SK-N-SH (cell line): ENCODE measurements at regions not wholly inside any gene's neighbourhood (a gene's known extent, or its start where the extent isn't known, plus 50 kb on each side); places are given as distances from the start of the nearest gene placed in this dataset.

ENCODE experiments used
- CTCF ChIA-PET: fragments of 300-600, 350-600 bp; formaldehyde crosslinking; extraction: SDS; loops from one replicate; lab custom pipeline; 2021; lab: Yijun Ruan, JAX
- POLR2A ChIA-PET: fragments of 350-600 bp; sonication (Branson Sonifier 250); formaldehyde crosslinking; extraction: SDS; loops from one replicate; lab custom pipeline; 2020; ENCODE audit warnings: antibody characterized with exemption, inconsistent platforms; lab: Yijun Ruan, JAX
- DNase-seq: peaks from one replicate; pipeline ENCODE4 v3.0.0; 2012
- H2AFZ ChIP-seq: fragments of 200-600 bp; sonication (generic); 2 replicates; pipeline ENCODE4 v1.8.1; 2016; ENCODE audit warnings: antibody characterized with exemption, mild to moderate bottlenecking, low read depth
- H3F3A ChIP-seq: fragments of 200-600 bp; sonication (generic); replicated peaks from 2 replicates; pipeline ENCODE3; 2016; ENCODE audit warnings: antibody characterized with exemption, mild to moderate bottlenecking; ENCODE audit not compliant: insufficient read depth
- H3K27ac ChIP-seq, 2 experiments: fragments of 200-500 bp in 1 of 2; fragments of 200-600 bp in 1 of 2; sonication (Bioruptor generic) in 1 of 2; sonication (generic), shearing (Covaris generic) in 1 of 2; 2 replicates each; pipeline versions ENCODE4 v1.5.1 to v1.6.1; 2014 to 2016; ENCODE audit warnings: low read depth in 2 of 2, inconsistent platforms in 1 of 2, low read length in 1 of 2, mild to moderate bottlenecking in 1 of 2, mixed read lengths in 1 of 2
- H3K27me3 ChIP-seq: fragments of 200-600 bp; sonication (generic), shearing (Covaris generic); 2 replicates; pipeline ENCODE4 v1.6.1; 2016; ENCODE audit warnings: mixed run types; ENCODE audit not compliant: insufficient read depth
- H3K36me3 ChIP-seq, 2 experiments: fragments of 200-500 bp in 1 of 2; fragments of 200-600 bp in 1 of 2; sonication (Bioruptor generic) in 1 of 2; sonication (generic) in 1 of 2; replicated peaks in 1 of 2; 2 replicates each; pipeline versions ENCODE3 to v1.5.1; 2014 to 2016; ENCODE audit warnings: low read length in 1 of 2, mild to moderate bottlenecking in 1 of 2; ENCODE audit not compliant: insufficient read depth in 2 of 2, control insufficient read depth in 1 of 2
- H3K4me1 ChIP-seq, 2 experiments: fragments of 200-500 bp in 1 of 2; fragments of 200-600 bp in 1 of 2; sonication (Bioruptor generic) in 1 of 2; sonication (generic), shearing (Covaris generic) in 1 of 2; 2 replicates each; pipeline versions ENCODE4 v1.5.1 to v1.6.1; 2014 to 2016; ENCODE audit warnings: low read depth in 1 of 2, low read length in 1 of 2, mixed run types in 1 of 2; ENCODE audit not compliant: insufficient read depth in 2 of 2, control insufficient read depth in 1 of 2
- H3K4me2 ChIP-seq: fragments of 200-600 bp; sonication (generic), shearing (Covaris generic); 2 replicates; pipeline ENCODE4 v1.6.1; 2017; ENCODE audit warnings: mixed run types
- H3K4me3 ChIP-seq, 2 experiments: fragments of 200-500 bp in 1 of 2; fragments of 200-600 bp in 1 of 2; sonication (Bioruptor generic) in 1 of 2; sonication (generic), shearing (Covaris generic) in 1 of 2; 2 replicates each; pipeline versions ENCODE4 v1.5.1 to v1.8.1; 2014 to 2016; ENCODE audit warnings: low read depth in 2 of 2, inconsistent platforms in 1 of 2, low read length in 1 of 2, mild to moderate bottlenecking in 1 of 2, mixed read lengths in 1 of 2, moderate library complexity in 1 of 2
- H3K79me2 ChIP-seq: fragments of 200-600 bp; sonication (generic); 2 replicates; pipeline ENCODE4 v1.8.1; 2017; ENCODE audit warnings: mild to moderate bottlenecking; ENCODE audit not compliant: insufficient read depth
- H3K9ac ChIP-seq: fragments of 200-600 bp; sonication (generic); 2 replicates; pipeline ENCODE4 v1.6.1; 2017; ENCODE audit warnings: mixed run types
- H3K9me2 ChIP-seq: fragments of 200-600 bp; sonication (generic); 2 replicates; pipeline ENCODE4 v1.6.1; 2017; ENCODE audit warnings: mixed run types
- H3K9me3 ChIP-seq: fragments of 200-600 bp; sonication (generic); 2 replicates; pipeline ENCODE4 v1.6.1; 2017; ENCODE audit warnings: mixed run types, mild to moderate bottlenecking, moderate library complexity
- H4K20me1 ChIP-seq: fragments of 200-600 bp; sonication (generic); 2 replicates; pipeline ENCODE4 v1.6.1; 2017; ENCODE audit warnings: mild to moderate bottlenecking, mixed run types; ENCODE audit not compliant: insufficient read depth
- CHD2 ChIP-seq: fragments of 150-350 bp; IDR thresholded peaks from 2 replicates; pipeline ENCODE4 v1.6.1; 2018; ENCODE audit warnings: low read length; ENCODE audit not compliant: partially characterized antibody
- EP300 ChIP-seq, 2 experiments: IDR thresholded peaks; 2 replicates each; pipeline versions ENCODE4 v1.4.0 to v1.6.1; 2012; ENCODE audit warnings: borderline replicate concordance in 1 of 2, low read depth in 1 of 2, low read length in 1 of 2
- EZH2phosphoT487 ChIP-seq: fragments of 200-600 bp; sonication (generic); IDR thresholded peaks from 2 replicates; pipeline ENCODE4 v1.6.1; 2017; ENCODE audit warnings: low read depth, mixed run types, mild to moderate bottlenecking, antibody characterized with exemption, moderate library complexity, borderline replicate concordance
- FOXJ3 ChIP-seq: sonication (generic); formaldehyde crosslinking; IDR thresholded peaks from 2 replicates; pipeline ENCODE4 v1.5.1; 2020; ENCODE audit warnings: mild to moderate bottlenecking, missing genetic modification reagents
- FOXM1 ChIP-seq: IDR thresholded peaks from 2 replicates; pipeline ENCODE4 v1.4.0; 2012; ENCODE audit warnings: low read depth, mild to moderate bottlenecking
- GABPA ChIP-seq: IDR thresholded peaks from 2 replicates; pipeline ENCODE4 v1.4.0; 2012; ENCODE audit warnings: low read depth, mild to moderate bottlenecking
- GATA2 ChIP-seq: sonication (generic); formaldehyde crosslinking; IDR thresholded peaks from 2 replicates; pipeline ENCODE4 v1.5.0; 2020; ENCODE audit warnings: mild to moderate bottlenecking, missing genetic modification reagents
- MEF2A ChIP-seq: IDR thresholded peaks from 2 replicates; pipeline ENCODE4 v1.4.0; 2012; ENCODE audit warnings: low read depth, borderline replicate concordance
- MXI1 ChIP-seq: IDR thresholded peaks from 2 replicates; pipeline ENCODE4 v1.6.1; 2012; ENCODE audit warnings: mild to moderate bottlenecking, low read depth, low read length, improper control_type of control experiment
- NRF1 ChIP-seq: IDR thresholded peaks from 2 replicates; pipeline ENCODE4 v1.6.1; 2012; ENCODE audit warnings: low read depth, mild to moderate bottlenecking, low read length
- RCOR1 ChIP-seq: fragments of 150-350 bp; IDR thresholded peaks from 2 replicates; pipeline ENCODE4 v1.6.1; 2017; ENCODE audit warnings: antibody characterized with exemption, low read length
- RFX5 ChIP-seq: IDR thresholded peaks from 2 replicates; pipeline ENCODE4 v1.6.1; 2012; ENCODE audit warnings: mild to moderate bottlenecking, improper control_type of control experiment, low read length
- TCF12 ChIP-seq: IDR thresholded peaks from 2 replicates; pipeline ENCODE4 v1.4.0; 2012
- TEAD4 ChIP-seq: IDR thresholded peaks from 2 replicates; pipeline ENCODE4 v1.4.0; 2012; ENCODE audit warnings: mild to moderate bottlenecking, borderline replicate concordance; ENCODE audit not compliant: insufficient read depth
- WGBS: methylation state at CpG from one replicate; pipeline ENCODE4 v1.1.6; 2017; ENCODE audit warnings: low lambda C conversion rate; 5-methylcytosine and 5-hydroxymethylcytosine counted together
- TF ChIP-seq, protein P1 (sequence below): fragments of 150-350 bp; IDR thresholded peaks from 2 replicates; pipeline ENCODE4 v1.6.1; 2017; ENCODE audit warnings: antibody characterized with exemption, low read length, low read depth, borderline replicate concordance
- TF ChIP-seq, protein P2 (sequence below): IDR thresholded peaks from 2 replicates; pipeline ENCODE4 v1.4.0; 2012; ENCODE audit warnings: low read depth, borderline replicate concordance
- TF ChIP-seq, protein P3 (sequence below): IDR thresholded peaks from 2 replicates; pipeline ENCODE4 v1.4.0; 2012; ENCODE audit warnings: low read depth
- TF ChIP-seq, protein P4 (sequence below): fragments of 200-600 bp; sonication (generic); IDR thresholded peaks from 2 replicates; pipeline ENCODE4 v1.6.1; 2017; ENCODE audit warnings: antibody characterized with exemption, mild to moderate bottlenecking, moderate library complexity

DNA sequence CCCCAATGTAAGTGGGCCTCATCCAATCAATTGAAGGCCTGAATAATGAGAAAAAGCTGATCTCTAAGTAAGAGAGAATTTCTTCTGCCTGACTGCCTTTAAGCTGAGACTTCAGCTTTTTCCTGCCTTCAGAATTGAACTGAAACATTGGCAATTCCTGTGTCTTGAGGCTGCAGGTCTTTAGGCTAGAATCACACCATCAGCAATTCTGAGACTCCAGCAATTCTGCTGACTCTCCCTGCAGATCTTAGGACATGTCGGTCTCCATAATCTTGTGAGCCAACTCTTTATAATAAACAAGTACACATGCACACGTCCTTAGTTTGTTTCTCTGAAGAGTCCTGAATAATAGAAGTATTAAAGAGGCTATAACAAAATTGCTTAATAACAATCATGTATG lies 209.1 kb downstream of the FSIP2 start:
- no peak for TF ChIP-seq CHD2
- TF ChIP-seq TEAD4, result no peak
- TF ChIP-seq, protein P1, sequence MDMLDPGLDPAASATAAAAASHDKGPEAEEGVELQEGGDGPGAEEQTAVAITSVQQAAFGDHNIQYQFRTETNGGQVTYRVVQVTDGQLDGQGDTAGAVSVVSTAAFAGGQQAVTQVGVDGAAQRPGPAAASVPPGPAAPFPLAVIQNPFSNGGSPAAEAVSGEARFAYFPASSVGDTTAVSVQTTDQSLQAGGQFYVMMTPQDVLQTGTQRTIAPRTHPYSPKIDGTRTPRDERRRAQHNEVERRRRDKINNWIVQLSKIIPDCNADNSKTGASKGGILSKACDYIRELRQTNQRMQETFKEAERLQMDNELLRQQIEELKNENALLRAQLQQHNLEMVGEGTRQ, result no peak
- TF ChIP-seq, protein P2, sequence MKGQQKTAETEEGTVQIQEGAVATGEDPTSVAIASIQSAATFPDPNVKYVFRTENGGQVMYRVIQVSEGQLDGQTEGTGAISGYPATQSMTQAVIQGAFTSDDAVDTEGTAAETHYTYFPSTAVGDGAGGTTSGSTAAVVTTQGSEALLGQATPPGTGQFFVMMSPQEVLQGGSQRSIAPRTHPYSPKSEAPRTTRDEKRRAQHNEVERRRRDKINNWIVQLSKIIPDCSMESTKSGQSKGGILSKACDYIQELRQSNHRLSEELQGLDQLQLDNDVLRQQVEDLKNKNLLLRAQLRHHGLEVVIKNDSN, result no peak
- TF ChIP-seq RCOR1, result no peak
- TF ChIP-seq TCF12, result no peak
- no peak for TF ChIP-seq GABPA
- no peak for TF ChIP-seq GATA2 (CRISPR knock-in tag)
- no peak for TF ChIP-seq FOXM1
- no peak for TF ChIP-seq EZH2phosphoT487
- no peak for TF ChIP-seq RFX5
- TF ChIP-seq EP300 (IDR thresholded peaks at IDR 0.05; ENCODE audit: borderline replicate concordance in 1 of 2, low read depth in 1 of 2, low read length in 1 of 2), result no peak
- TF ChIP-seq MEF2A, result no peak
- no peak for TF ChIP-seq NRF1
- TF ChIP-seq MXI1, result no peak
- TF ChIP-seq, protein P3, sequence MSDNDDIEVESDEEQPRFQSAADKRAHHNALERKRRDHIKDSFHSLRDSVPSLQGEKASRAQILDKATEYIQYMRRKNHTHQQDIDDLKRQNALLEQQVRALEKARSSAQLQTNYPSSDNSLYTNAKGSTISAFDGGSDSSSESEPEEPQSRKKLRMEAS, result no peak
- TF ChIP-seq, protein P4, sequence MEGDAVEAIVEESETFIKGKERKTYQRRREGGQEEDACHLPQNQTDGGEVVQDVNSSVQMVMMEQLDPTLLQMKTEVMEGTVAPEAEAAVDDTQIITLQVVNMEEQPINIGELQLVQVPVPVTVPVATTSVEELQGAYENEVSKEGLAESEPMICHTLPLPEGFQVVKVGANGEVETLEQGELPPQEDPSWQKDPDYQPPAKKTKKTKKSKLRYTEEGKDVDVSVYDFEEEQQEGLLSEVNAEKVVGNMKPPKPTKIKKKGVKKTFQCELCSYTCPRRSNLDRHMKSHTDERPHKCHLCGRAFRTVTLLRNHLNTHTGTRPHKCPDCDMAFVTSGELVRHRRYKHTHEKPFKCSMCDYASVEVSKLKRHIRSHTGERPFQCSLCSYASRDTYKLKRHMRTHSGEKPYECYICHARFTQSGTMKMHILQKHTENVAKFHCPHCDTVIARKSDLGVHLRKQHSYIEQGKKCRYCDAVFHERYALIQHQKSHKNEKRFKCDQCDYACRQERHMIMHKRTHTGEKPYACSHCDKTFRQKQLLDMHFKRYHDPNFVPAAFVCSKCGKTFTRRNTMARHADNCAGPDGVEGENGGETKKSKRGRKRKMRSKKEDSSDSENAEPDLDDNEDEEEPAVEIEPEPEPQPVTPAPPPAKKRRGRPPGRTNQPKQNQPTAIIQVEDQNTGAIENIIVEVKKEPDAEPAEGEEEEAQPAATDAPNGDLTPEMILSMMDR, result no peak
- no peak for TF ChIP-seq FOXJ3
- Histone ChIP-seq H3K4me1 (no peaks in the 10 kb centered on the region), H3K9me3 (no peaks in the 10 kb centered on the region), H3K79me2 (no peaks in the 10 kb centered on the region), H3F3A (no peaks in the 10 kb centered on the region), H4K20me1 (no peaks in the 10 kb centered on the region), H3K27me3 (no peaks in the 10 kb centered on the region), H3K9me2 (no peaks in the 10 kb centered on the region), H3K4me3 (no peak overlapping the region), H3K4me2 (no peak overlapping the region), H2AFZ (no peak overlapping the region), H3K9ac (no peak overlapping the region), H3K36me3 (no peaks in the 10 kb centered on the region), H3K27ac (no peak overlapping the region)
- ChIA-PET POLR2A (no interaction called here), CTCF (interaction anchor here (0.6 kb wide), 1 partner anchor 33 kb away, joined by 3 read pairs; no protein-coding TSS in a partner anchor)
- DNase-seq, result no peak
- WGBS, result 70% methylated on average over 2 of the region's 2 CpGs
